HepG2 (cell line): ENCODE measurements at regions not wholly inside any gene's neighbourhood (a gene's known extent, or its start where the extent isn't known, plus 50 kb on each side); places are given as distances from the start of the nearest gene placed in this dataset.

Experiments
- CHD4 ChIP-seq: fragments of 200-600 bp; sonication (generic); IDR thresholded peaks from 2 replicates; pipeline ENCODE4 v1.7.0; 2017; ENCODE audit warnings: mild to moderate bottlenecking, low read length, borderline replicate concordance
- CTCF ChIP-seq: sonication (generic); formaldehyde crosslinking; IDR thresholded peaks from 2 replicates; pipeline ENCODE4 v1.5.0; 2020; ENCODE audit warnings: mild to moderate bottlenecking, missing genetic modification reagents, moderate library complexity
- MAX ChIP-seq: IDR thresholded peaks from 2 replicates; pipeline ENCODE4 v1.6.1; 2012; ENCODE audit warnings: inconsistent platforms
- NONO ChIP-seq, 2 experiments: fragments of 450-650 bp in 1 of 2; sonication (generic) in 1 of 2; formaldehyde crosslinking in 1 of 2; IDR thresholded peaks in 1 of 2; conservative IDR thresholded peaks in 1 of 2; 2 replicates each; pipeline versions ENCODE4 v1.6.1 to v1.8.0; 2017 to 2022; ENCODE audit warnings: mild to moderate bottlenecking in 1 of 2, missing genetic modification reagents in 1 of 2, moderate library complexity in 1 of 2
- POLR2A ChIP-seq, 2 experiments: IDR thresholded peaks; 2 replicates each; pipeline ENCODE4 v1.6.1; 2011; ENCODE audit warnings: low read depth in 2 of 2, low read length in 2 of 2, mild to moderate bottlenecking in 1 of 2, moderate library complexity in 1 of 2; ENCODE audit not compliant: insufficient read depth in 1 of 2
- REST ChIP-seq, 2 experiments: IDR thresholded peaks; 2 replicates each; pipeline ENCODE4 v1.6.1; 2011 to 2012; ENCODE audit warnings: low read length in 2 of 2, borderline replicate concordance in 1 of 2, low read depth in 1 of 2, mild to moderate bottlenecking in 1 of 2, moderate library complexity in 1 of 2
- TAF1 ChIP-seq: sonication (generic); formaldehyde crosslinking; IDR thresholded peaks from 2 replicates; pipeline ENCODE4 v1.4.0; 2020; ENCODE audit warnings: missing genetic modification reagents
- ZBTB34 ChIP-seq: sonication (generic); formaldehyde crosslinking; IDR thresholded peaks from 2 replicates; pipeline ENCODE4 v1.8.0; 2022; ENCODE audit warnings: mild to moderate bottlenecking, missing genetic modification reagents

GRCh38 chr14:46433381-46433780, 218.2 kb downstream of the RPL10L start:
- TF ChIP-seq CHD4 (no peak), NONO (IDR thresholded peaks at IDR 0.05) (no peak), NONO (CRISPR knock-in tag; conservative IDR thresholded peaks at IDR 0.05) (no peak), MAX (no peak), TAF1 (CRISPR knock-in tag) (no peak), POLR2A (IDR thresholded peaks at IDR 0.05; ENCODE audit: insufficient read depth in 1 of 2, low read depth in 2 of 2, low read length in 2 of 2) (no peak), CTCF (CRISPR knock-in tag) (no peak), ZBTB34 (no peak), REST (IDR thresholded peaks at IDR 0.05; ENCODE audit: borderline replicate concordance in 1 of 2, low read depth in 1 of 2, low read length in 2 of 2) (no peak)
